Panc1 (cell line): ENCODE measurements at regions not wholly inside any gene's neighbourhood (a gene's known extent, or its start where the extent isn't known, plus 50 kb on each side); places are given as distances from the start of the nearest gene placed in this dataset.

Experiments used
- ATAC-seq: fragments of 200-7000 bp; cut with Tn5 transposase; 2 replicates; pipeline ENCODE4 v1.9.1; 2020; ENCODE audit warnings: mild to moderate bottlenecking, moderate library complexity
- BruUV-seq: library from RNA; stranded (reverse); fragments of 400-500 nt; replicated peaks from 2 replicates; lab custom pipeline; 2021; lab: Mats Ljungman, UMichigan
- CTCF ChIA-PET: fragments of 300-600 bp; sonication (Branson Sonifier 250); formaldehyde crosslinking; loops from one replicate; lab custom pipeline; 2022; ENCODE audit warnings: antibody characterized with exemption; lab: Charles Lee
- POLR2A ChIA-PET: fragments of 300-600 bp; sonication (Branson Sonifier 250); formaldehyde crosslinking; loops from one replicate; lab custom pipeline; 2022; ENCODE audit warnings: antibody characterized with exemption; lab: Charles Lee
- DNase-seq: peaks from one replicate; pipeline ENCODE4 v3.0.0-alpha.2; 2010; ENCODE audit warnings: low read depth, low spot score
- H3K27ac ChIP-seq: 2 replicates; pipeline ENCODE4 v1.5.1; 2011; ENCODE audit warnings: mild to moderate bottlenecking, low read length, inconsistent platforms
- H3K27me3 ChIP-seq: fragments of 200-500 bp; sonication (Bioruptor generic); 2 replicates; pipeline ENCODE4 v1.6.0; 2014; ENCODE audit warnings: low read length, inconsistent platforms; ENCODE audit not compliant: control insufficient read depth, insufficient read depth
- H3K36me3 ChIP-seq: fragments of 200-500 bp; sonication (Bioruptor generic); 2 replicates; pipeline ENCODE4 v1.5.1; 2014; ENCODE audit warnings: inconsistent platforms, mild to moderate bottlenecking, low read length, moderate library complexity; ENCODE audit not compliant: control insufficient read depth, insufficient read depth
- H3K4me1 ChIP-seq: 2 replicates; pipeline ENCODE4 v1.5.1; 2011; ENCODE audit warnings: inconsistent platforms, mild to moderate bottlenecking, low read length, moderate library complexity; ENCODE audit not compliant: control insufficient read depth, insufficient read depth
- H3K4me3 ChIP-seq, 2 experiments: 2 replicates each; pipeline ENCODE4 v1.5.1; 2011 to 2012; ENCODE audit warnings: low read depth in 2 of 2, low read length in 2 of 2, mild to moderate bottlenecking in 2 of 2, inconsistent platforms in 1 of 2, moderate library complexity in 1 of 2
- H3K9me3 ChIP-seq: fragments of 200-500 bp; sonication (Bioruptor generic); 2 replicates; pipeline ENCODE4 v1.5.1; 2014; ENCODE audit warnings: low read depth, mild to moderate bottlenecking, inconsistent platforms, low read length, moderate library complexity; ENCODE audit not compliant: control insufficient read depth, insufficient read depth
- POLR2AphosphoS5 ChIP-seq: IDR thresholded peaks from 2 replicates; pipeline ENCODE4 v1.6.1; 2012; ENCODE audit warnings: mild to moderate bottlenecking, low read depth, low read length, moderate library complexity
- SIN3A ChIP-seq: IDR thresholded peaks from 2 replicates; pipeline ENCODE4 v1.6.1; 2012; ENCODE audit warnings: low read depth, mild to moderate bottlenecking, low read length, moderate library complexity, borderline replicate concordance; ENCODE audit not compliant: insufficient read depth
- TCF7L2 ChIP-seq: IDR thresholded peaks from 2 replicates; pipeline ENCODE4 v1.6.1; 2011; ENCODE audit warnings: mild to moderate bottlenecking, low read depth, low read length, inconsistent platforms
- in situ Hi-C: cut with HindIII; loops from 2 replicates; pipeline ENCODE4 v1.10.0; 2016; ENCODE audit warnings: low sequenced_read_pairs, low pct_unique_long_range_greater_than_20kb
- intact Hi-C: fragments of 100-400 bp; cut with micrococcal nuclease; formaldehyde crosslinking; loops from one replicate; pipeline ENCODE4 v1.10.0; 2022; ENCODE audit not compliant: unreplicated experiment
- TF ChIP-seq, protein P1 (sequence below): fragments of 450-650 bp; IDR thresholded peaks from 2 replicates; pipeline ENCODE4 v1.5.1; 2017; ENCODE audit warnings: mild to moderate bottlenecking
- TF ChIP-seq, protein P2 (sequence below), 2 experiments: IDR thresholded peaks; 2 replicates each; pipeline ENCODE4 v1.6.1; 2011 to 2012; ENCODE audit warnings: low read depth in 2 of 2, control low read depth in 1 of 2, low read length in 1 of 2, mild to moderate bottlenecking in 1 of 2, moderate library complexity in 1 of 2; ENCODE audit not compliant: insufficient read depth in 1 of 2

- ATAC-seq (no peak), DNase-seq (no peak)
- no peaks in the 10 kb centered on the region for H3K9me3 ChIP-seq
- H3K36me3 ChIP-seq = no peaks in the 10 kb centered on the region
- ChIA-PET POLR2A (no interaction called here), CTCF (no interaction called here)
- TF ChIP-seq, protein P1, sequence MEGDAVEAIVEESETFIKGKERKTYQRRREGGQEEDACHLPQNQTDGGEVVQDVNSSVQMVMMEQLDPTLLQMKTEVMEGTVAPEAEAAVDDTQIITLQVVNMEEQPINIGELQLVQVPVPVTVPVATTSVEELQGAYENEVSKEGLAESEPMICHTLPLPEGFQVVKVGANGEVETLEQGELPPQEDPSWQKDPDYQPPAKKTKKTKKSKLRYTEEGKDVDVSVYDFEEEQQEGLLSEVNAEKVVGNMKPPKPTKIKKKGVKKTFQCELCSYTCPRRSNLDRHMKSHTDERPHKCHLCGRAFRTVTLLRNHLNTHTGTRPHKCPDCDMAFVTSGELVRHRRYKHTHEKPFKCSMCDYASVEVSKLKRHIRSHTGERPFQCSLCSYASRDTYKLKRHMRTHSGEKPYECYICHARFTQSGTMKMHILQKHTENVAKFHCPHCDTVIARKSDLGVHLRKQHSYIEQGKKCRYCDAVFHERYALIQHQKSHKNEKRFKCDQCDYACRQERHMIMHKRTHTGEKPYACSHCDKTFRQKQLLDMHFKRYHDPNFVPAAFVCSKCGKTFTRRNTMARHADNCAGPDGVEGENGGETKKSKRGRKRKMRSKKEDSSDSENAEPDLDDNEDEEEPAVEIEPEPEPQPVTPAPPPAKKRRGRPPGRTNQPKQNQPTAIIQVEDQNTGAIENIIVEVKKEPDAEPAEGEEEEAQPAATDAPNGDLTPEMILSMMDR = no peak
- no peak for TF ChIP-seq TCF7L2
- TF ChIP-seq SIN3A = no peak
- TF ChIP-seq POLR2AphosphoS5 = no peak
- TF ChIP-seq, protein P2, sequence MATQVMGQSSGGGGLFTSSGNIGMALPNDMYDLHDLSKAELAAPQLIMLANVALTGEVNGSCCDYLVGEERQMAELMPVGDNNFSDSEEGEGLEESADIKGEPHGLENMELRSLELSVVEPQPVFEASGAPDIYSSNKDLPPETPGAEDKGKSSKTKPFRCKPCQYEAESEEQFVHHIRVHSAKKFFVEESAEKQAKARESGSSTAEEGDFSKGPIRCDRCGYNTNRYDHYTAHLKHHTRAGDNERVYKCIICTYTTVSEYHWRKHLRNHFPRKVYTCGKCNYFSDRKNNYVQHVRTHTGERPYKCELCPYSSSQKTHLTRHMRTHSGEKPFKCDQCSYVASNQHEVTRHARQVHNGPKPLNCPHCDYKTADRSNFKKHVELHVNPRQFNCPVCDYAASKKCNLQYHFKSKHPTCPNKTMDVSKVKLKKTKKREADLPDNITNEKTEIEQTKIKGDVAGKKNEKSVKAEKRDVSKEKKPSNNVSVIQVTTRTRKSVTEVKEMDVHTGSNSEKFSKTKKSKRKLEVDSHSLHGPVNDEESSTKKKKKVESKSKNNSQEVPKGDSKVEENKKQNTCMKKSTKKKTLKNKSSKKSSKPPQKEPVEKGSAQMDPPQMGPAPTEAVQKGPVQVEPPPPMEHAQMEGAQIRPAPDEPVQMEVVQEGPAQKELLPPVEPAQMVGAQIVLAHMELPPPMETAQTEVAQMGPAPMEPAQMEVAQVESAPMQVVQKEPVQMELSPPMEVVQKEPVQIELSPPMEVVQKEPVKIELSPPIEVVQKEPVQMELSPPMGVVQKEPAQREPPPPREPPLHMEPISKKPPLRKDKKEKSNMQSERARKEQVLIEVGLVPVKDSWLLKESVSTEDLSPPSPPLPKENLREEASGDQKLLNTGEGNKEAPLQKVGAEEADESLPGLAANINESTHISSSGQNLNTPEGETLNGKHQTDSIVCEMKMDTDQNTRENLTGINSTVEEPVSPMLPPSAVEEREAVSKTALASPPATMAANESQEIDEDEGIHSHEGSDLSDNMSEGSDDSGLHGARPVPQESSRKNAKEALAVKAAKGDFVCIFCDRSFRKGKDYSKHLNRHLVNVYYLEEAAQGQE (IDR thresholded peaks at IDR 0.05; ENCODE audit: insufficient read depth in 1 of 2, low read depth in 2 of 2, low read length in 1 of 2) = no peak
- in situ Hi-C loops = no loop called here
- no TSS peak for BruUV-seq
- no peaks in the 10 kb centered on the region; the same call in 1 of the 2 replicates for H3K4me1 ChIP-seq
- no peaks in the 10 kb centered on the region; the same call in 1 of the 2 replicates for H3K27me3 ChIP-seq
- intact Hi-C loops = no loop called here
- no peak overlapping the region for H3K27ac ChIP-seq
- no peak overlapping the region for H3K4me3 ChIP-seq
These were observed 92.0 kb downstream of the PDGFA start for GRCh38 chr7:427506-428103.

DNA sequence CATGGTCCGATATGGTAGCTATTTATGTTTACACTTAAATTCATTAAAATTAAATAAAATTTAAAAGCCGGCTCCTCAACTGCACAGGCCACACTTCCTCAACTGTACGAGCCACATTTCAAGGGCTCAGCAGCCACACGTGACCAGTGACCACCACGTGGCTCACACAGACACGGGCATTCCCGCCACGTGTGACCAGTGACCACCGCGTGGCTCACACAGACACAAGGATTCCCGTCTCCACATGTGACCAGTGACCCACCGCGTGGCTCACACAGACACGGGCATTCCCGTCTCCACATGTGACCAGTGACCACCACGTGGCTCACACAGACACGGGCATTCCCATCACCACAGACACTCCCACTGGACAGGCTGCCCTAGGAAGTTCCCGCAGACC, 91.3 kb downstream of the PDGFA start:
- no TSS peak for BruUV-seq
- POLR2A ChIA-PET = no interaction called here
- CTCF ChIA-PET = no interaction called here
- in situ Hi-C loops (no loop called here), intact Hi-C loops (no loop called here)
- H3K27ac ChIP-seq = no peak overlapping the region
- no peaks in the 10 kb centered on the region for H3K9me3 ChIP-seq
- DNase-seq (no peak), ATAC-seq (no peak)
- no peak for TF ChIP-seq SIN3A
- H3K27me3 ChIP-seq = no peaks in the 10 kb centered on the region; the same call in 1 of the 2 replicates
- H3K4me1 ChIP-seq = no peaks in the 10 kb centered on the region; the same call in 1 of the 2 replicates
- H3K4me3 ChIP-seq = no peak overlapping the region
- no peaks in the 10 kb centered on the region for H3K36me3 ChIP-seq
